ENCODE measurements at regions not wholly inside any gene's neighbourhood (a gene's known extent, or its start where the extent isn't known, plus 50 kb on each side); places are given as distances from the start of the nearest gene placed in this dataset.

- Histone ChIP-seq H3K9ac (ENCODE audit: low read length in 2 of 2) (no peak overlapping the region), H3K36me3 (ENCODE audit: control insufficient read depth in 2 of 2, insufficient read depth in 2 of 2, low read length in 2 of 2) (no peaks in the 10 kb centered on the region), H3K9me3 (ENCODE audit: control insufficient read depth in 2 of 2, low read length in 2 of 2) (no peaks in the 10 kb centered on the region), H3K27me3 (ENCODE audit: control insufficient read depth in 1 of 2, insufficient read depth in 2 of 2, low read length in 2 of 2) (peaks cover 0 to 2% of the 10 kb centered on the region in 2 donors), H3K4me3 (ENCODE audit: low read length in 2 of 2) (no peak overlapping the region), H3K27ac (ENCODE audit: low read length) (no peak overlapping the region), H3K4me1 (ENCODE audit: control insufficient read depth, insufficient read depth, low read length) (no peaks in the 10 kb centered on the region)
These were observed 68.3 kb upstream of the CHRDL1 start for GRCh38 chrX:110863883-110864282.

- Histone ChIP-seq H3K9me3 (ENCODE audit: control insufficient read depth in 2 of 2, low read length in 2 of 2) (no peaks in the 10 kb centered on the region), H3K36me3 (ENCODE audit: control insufficient read depth in 2 of 2, insufficient read depth in 2 of 2, low read length in 2 of 2) (no peaks in the 10 kb centered on the region), H3K9ac (ENCODE audit: low read length in 2 of 2) (no peak overlapping the region), H3K27me3 (ENCODE audit: control insufficient read depth in 1 of 2, insufficient read depth in 2 of 2, low read length in 2 of 2) (peaks cover 0 to 26% of the 10 kb centered on the region in 2 donors), H3K4me3 (ENCODE audit: low read length in 2 of 2) (no peak overlapping the region), H3K27ac (ENCODE audit: low read length) (no peak overlapping the region), H3K4me1 (ENCODE audit: control insufficient read depth, insufficient read depth, low read length) (no peaks in the 10 kb centered on the region)
These were observed 62.9 kb upstream of the CHRDL1 start for GRCh38 chrX:110858565-110858964.

- peaks cover 0 to 34% of the 10 kb centered on the region in 2 donors for H3K27me3 ChIP-seq (ENCODE audit: control insufficient read depth in 1 of 2, insufficient read depth in 2 of 2, low read length in 2 of 2)
- H3K27ac ChIP-seq (ENCODE audit: low read length): no peak overlapping the region
- no peak overlapping the region for H3K4me3 ChIP-seq (ENCODE audit: low read length in 2 of 2)
- no peaks in the 10 kb centered on the region for H3K9me3 ChIP-seq (ENCODE audit: control insufficient read depth in 2 of 2, low read length in 2 of 2)
- no peak overlapping the region for H3K9ac ChIP-seq (ENCODE audit: low read length in 2 of 2)
- no peaks in the 10 kb centered on the region for H3K4me1 ChIP-seq (ENCODE audit: control insufficient read depth, insufficient read depth, low read length)
- H3K36me3 ChIP-seq (ENCODE audit: control insufficient read depth in 2 of 2, insufficient read depth in 2 of 2, low read length in 2 of 2): no peaks in the 10 kb centered on the region
These were observed 58.0 kb upstream of the CHRDL1 start for GRCh38 chrX:110853610-110854009.

DNA sequence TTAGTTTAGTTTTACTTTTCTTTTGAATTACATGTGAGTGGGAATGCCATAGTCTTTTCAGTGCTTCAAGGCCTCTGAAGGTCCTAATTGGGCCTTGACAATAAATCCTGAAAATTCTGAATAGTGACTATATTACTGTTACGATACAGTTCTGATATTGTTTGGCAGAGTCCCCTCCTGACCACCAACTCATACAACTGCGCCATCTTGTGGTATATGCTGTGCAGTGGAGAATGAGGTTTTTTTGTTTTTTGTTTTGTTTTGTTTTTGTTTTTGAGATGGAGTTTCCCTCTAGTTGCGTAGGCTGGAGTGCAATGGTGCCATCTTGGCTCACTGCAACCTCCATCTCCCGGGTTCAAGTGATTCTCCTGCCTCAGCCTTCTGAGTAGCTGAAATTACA, 56.6 kb upstream of the CHRDL1 start:
- no peak overlapping the region for H3K4me3 ChIP-seq (ENCODE audit: low read length in 2 of 2)
- H3K9ac ChIP-seq (ENCODE audit: low read length in 2 of 2): no peak overlapping the region
- no peaks in the 10 kb centered on the region for H3K4me1 ChIP-seq (ENCODE audit: control insufficient read depth, insufficient read depth, low read length)
- H3K36me3 ChIP-seq (ENCODE audit: control insufficient read depth in 2 of 2, insufficient read depth in 2 of 2, low read length in 2 of 2): no peaks in the 10 kb centered on the region
- no peak overlapping the region for H3K27ac ChIP-seq (ENCODE audit: low read length)
- no peaks in the 10 kb centered on the region for H3K9me3 ChIP-seq (ENCODE audit: control insufficient read depth in 2 of 2, low read length in 2 of 2)
- H3K27me3 ChIP-seq (ENCODE audit: control insufficient read depth in 1 of 2, insufficient read depth in 2 of 2, low read length in 2 of 2): peaks cover 0 to 32% of the 10 kb centered on the region in 2 donors

DNA sequence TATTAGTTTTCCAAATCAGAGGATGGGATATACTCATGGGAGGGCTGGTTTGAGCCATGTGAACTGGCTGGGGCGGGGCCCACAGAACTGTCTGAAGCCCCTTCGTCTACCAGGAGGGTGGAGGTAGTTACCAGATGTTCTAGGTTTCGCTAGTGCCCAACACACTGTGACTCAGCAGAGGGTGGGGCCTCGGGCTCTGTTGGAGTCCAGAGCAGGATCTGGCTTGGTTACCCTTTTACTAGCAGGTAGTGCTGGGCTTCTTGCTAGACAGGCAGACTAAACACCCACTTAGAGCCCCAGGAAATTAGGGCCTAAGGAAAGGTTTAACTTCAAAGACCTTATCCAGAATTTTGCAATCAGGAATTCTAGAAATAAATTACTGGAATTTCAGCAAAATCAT, 56.2 kb upstream of the CHRDL1 start:
- no peak overlapping the region for H3K9ac ChIP-seq (ENCODE audit: low read length in 2 of 2)

GRCh38 chrX:110847334-110847733, 51.7 kb upstream of the CHRDL1 start:
- no peaks in the 10 kb centered on the region for H3K36me3 ChIP-seq (ENCODE audit: control insufficient read depth in 2 of 2, insufficient read depth in 2 of 2, low read length in 2 of 2)
- H3K4me1 ChIP-seq (ENCODE audit: control insufficient read depth, insufficient read depth, low read length): no peaks in the 10 kb centered on the region
- no peak overlapping the region for H3K4me3 ChIP-seq (ENCODE audit: low read length in 2 of 2)
- no peaks in the 10 kb centered on the region for H3K9me3 ChIP-seq (ENCODE audit: control insufficient read depth in 2 of 2, low read length in 2 of 2)
- no peak overlapping the region for H3K9ac ChIP-seq (ENCODE audit: low read length in 2 of 2)
- H3K27me3 ChIP-seq (ENCODE audit: control insufficient read depth in 1 of 2, insufficient read depth in 2 of 2, low read length in 2 of 2): peaks cover 0 to 20% of the 10 kb centered on the region in 2 donors
- H3K27ac ChIP-seq (ENCODE audit: low read length): no peak overlapping the region

More for the DNA sequence above, 56.2 kb upstream of the CHRDL1 start:
- Histone ChIP-seq H3K36me3 (ENCODE audit: control insufficient read depth in 2 of 2, insufficient read depth in 2 of 2, low read length in 2 of 2) (no peaks in the 10 kb centered on the region), H3K9me3 (ENCODE audit: control insufficient read depth in 2 of 2, low read length in 2 of 2) (no peaks in the 10 kb centered on the region), H3K4me1 (ENCODE audit: control insufficient read depth, insufficient read depth, low read length) (no peaks in the 10 kb centered on the region), H3K27ac (ENCODE audit: low read length) (no peak overlapping the region), H3K27me3 (ENCODE audit: control insufficient read depth in 1 of 2, insufficient read depth in 2 of 2, low read length in 2 of 2) (peaks cover 0 to 30% of the 10 kb centered on the region in 2 donors), H3K4me3 (ENCODE audit: low read length in 2 of 2) (no peak overlapping the region)

- no peaks in the 10 kb centered on the region for H3K36me3 ChIP-seq (ENCODE audit: control insufficient read depth in 2 of 2, insufficient read depth in 2 of 2, low read length in 2 of 2)
- no peak overlapping the region for H3K4me3 ChIP-seq (ENCODE audit: low read length in 2 of 2)
- H3K9me3 ChIP-seq (ENCODE audit: control insufficient read depth in 2 of 2, low read length in 2 of 2): no peaks in the 10 kb centered on the region
- no peak overlapping the region for H3K9ac ChIP-seq (ENCODE audit: low read length in 2 of 2)
- H3K27me3 ChIP-seq (ENCODE audit: control insufficient read depth in 1 of 2, insufficient read depth in 2 of 2, low read length in 2 of 2): peaks cover 0 to 17% of the 10 kb centered on the region in 2 donors
- no peak overlapping the region for H3K27ac ChIP-seq (ENCODE audit: low read length)
- H3K4me1 ChIP-seq (ENCODE audit: control insufficient read depth, insufficient read depth, low read length): no peaks in the 10 kb centered on the region
These were observed 50.5 kb upstream of the CHRDL1 start for GRCh38 chrX:110846071-110846470.

Data from stomach smooth muscle (tissue), 2 donors.